Subcutaneous abdominal adipose tissue (tissue), 5 donors: ENCODE measurements at regions not wholly inside any gene's neighbourhood (a gene's known extent, or its start where the extent isn't known, plus 50 kb on each side); places are given as distances from the start of the nearest gene placed in this dataset.

ENCODE experiments used
- H3K27ac ChIP-seq: one replicate; pipeline ENCODE4 v1.7.0; 2013; ENCODE audit warnings: low read depth, mild to moderate bottlenecking, inconsistent platforms, low read length, moderate library complexity
- H3K27me3 ChIP-seq, 5 donors: one replicate each; pipeline ENCODE4 v1.7.0; 2013; ENCODE audit warnings: low read length in 5 of 5, inconsistent platforms in 1 of 5; ENCODE audit not compliant: control insufficient read depth in 5 of 5, insufficient read depth in 4 of 5
- H3K36me3 ChIP-seq, 5 donors: one replicate each; pipeline ENCODE4 v1.7.0; 2013; ENCODE audit warnings: low read length in 5 of 5; ENCODE audit not compliant: control insufficient read depth in 5 of 5, insufficient read depth in 5 of 5
- H3K4me1 ChIP-seq, 5 donors: one replicate each; pipeline ENCODE4 v1.7.0; 2013; ENCODE audit warnings: low read length in 5 of 5, mild to moderate bottlenecking in 3 of 5, moderate library complexity in 1 of 5; ENCODE audit not compliant: control insufficient read depth in 5 of 5, insufficient read depth in 5 of 5
- H3K4me3 ChIP-seq, 5 donors: one replicate each; pipeline ENCODE4 v1.7.0; 2013; ENCODE audit warnings: low read length in 5 of 5, low read depth in 1 of 5
- H3K9ac ChIP-seq, 5 donors: one replicate each; pipeline ENCODE4 v1.7.0; 2013; ENCODE audit warnings: low read length in 5 of 5, mild to moderate bottlenecking in 4 of 5, moderate library complexity in 3 of 5
- H3K9me3 ChIP-seq, 5 donors: one replicate each; pipeline ENCODE4 v1.7.0; 2013; ENCODE audit warnings: low read length in 5 of 5; ENCODE audit not compliant: control insufficient read depth in 5 of 5
- donor health status: healthy.
- donor health status: healthy.
- donor health status: healthy.
- donor health status: healthy.
- donor health status: healthy.

DNA sequence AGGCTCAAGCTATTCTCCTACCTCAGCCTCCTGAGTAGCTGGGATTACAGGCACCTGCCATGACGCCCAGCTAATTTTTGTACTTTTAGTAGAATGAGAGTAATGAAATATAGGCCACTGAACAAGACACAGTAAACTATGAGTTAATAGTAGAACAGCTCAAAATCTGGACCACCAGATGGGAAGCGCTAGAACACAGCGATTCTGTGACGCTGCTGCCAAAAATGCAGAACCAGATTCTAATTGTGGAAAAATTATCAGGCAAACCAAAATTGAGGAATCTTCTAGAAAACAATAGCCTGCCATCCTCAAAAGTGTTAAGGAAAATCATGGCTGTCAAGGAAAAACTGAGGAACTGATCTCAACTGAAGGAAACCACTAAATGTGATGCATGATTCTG, 111.4 kb upstream of the TIAM1 start:
- no peaks in the 10 kb centered on the region for H3K36me3 ChIP-seq
- no peaks in the 10 kb centered on the region for H3K9me3 ChIP-seq
- H3K27me3 ChIP-seq = no peaks in the 10 kb centered on the region
- no peak overlapping the region for H3K9ac ChIP-seq
- no peak overlapping the region for H3K27ac ChIP-seq
- no peaks in the 10 kb centered on the region for H3K4me1 ChIP-seq
- H3K4me3 ChIP-seq = no peak overlapping the region

DNA sequence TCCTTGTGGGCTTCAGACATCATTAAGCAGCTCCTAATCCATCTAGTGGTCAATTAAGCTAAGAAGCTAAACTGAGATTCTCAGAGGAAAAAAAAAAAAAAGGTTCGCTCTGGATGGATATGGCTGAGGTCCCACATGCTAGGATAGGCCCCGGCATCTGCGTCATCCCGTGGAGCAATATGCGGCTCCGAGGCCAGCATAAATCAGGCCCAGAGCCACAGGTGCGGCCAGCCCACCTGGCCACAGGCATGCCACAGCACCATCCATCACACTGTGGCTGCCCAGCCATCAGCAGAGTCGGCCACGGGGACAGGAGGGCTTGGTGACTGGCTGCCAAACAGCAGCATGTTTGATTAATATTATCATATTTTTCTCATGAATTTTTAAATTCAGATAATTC, 106.9 kb upstream of the TIAM1 start:
- Histone ChIP-seq H3K4me1 (peaks cover 0 to 7% (median 3%) of the 10 kb centered on the region in 5 donors), H3K9me3 (no peaks in the 10 kb centered on the region), H3K27ac (no peak overlapping the region), H3K9ac (no peak overlapping the region), H3K27me3 (no peaks in the 10 kb centered on the region), H3K4me3 (no peak overlapping the region), H3K36me3 (no peaks in the 10 kb centered on the region)

DNA sequence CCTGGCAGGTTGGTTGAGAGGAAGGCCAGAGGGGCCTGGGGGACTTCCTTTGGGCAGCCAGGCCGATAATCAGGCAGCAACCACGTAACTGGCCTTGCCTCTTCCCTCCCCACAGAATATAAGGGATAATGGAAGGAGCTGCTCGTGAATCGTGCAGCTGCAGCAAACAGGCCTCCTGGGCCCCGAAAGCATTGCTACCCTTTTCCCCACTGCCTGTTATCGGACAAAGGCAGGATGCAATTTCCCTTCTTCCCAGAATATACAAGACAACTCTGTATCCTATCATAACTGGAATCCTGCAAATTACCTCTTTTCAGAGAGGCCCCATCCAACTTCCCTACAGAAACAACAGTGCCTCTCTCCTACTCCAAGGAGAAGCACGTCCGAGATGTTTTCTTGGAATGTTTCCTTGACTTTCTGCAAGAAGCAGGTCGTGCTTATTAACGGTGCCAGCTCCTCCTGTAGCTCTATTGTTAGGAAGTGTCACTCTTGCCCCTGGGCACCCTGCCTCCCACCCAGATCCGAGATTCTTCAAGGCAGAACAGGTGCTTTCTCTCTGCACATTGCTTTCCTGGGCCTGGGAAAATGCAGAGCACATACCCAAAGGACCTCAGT, 106.0 kb upstream of the TIAM1 start:
- no peak overlapping the region for H3K9ac ChIP-seq
- H3K27ac ChIP-seq = no peak overlapping the region

DNA sequence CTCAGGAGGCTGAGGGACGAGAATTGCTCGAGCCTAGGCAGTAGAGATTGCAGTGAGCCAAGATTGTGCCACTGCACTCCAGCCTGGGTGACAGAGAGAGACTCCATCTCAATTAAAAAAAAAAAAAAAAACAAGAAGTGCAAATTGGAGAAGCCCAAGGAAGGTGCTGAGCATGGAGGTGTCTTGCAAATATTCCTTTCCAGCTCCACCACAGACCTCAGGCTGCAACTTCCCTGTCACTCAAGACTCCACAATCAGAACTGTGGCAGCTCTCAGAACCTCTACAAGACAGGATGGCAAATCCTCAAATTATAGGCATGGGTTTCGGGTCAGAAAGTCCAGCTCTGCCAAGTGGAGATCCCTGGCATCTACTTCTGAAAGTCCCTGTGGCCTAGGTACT, 104.4 kb upstream of the TIAM1 start:
- no peaks in the 10 kb centered on the region for H3K9me3 ChIP-seq
- no peak overlapping the region for H3K9ac ChIP-seq
- peaks cover 0 to 19% (median 11%) of the 10 kb centered on the region in 5 donors for H3K4me1 ChIP-seq
- H3K27ac ChIP-seq = no peak overlapping the region
- H3K36me3 ChIP-seq = no peaks in the 10 kb centered on the region
- no peaks in the 10 kb centered on the region for H3K27me3 ChIP-seq
- H3K4me3 ChIP-seq = no peak overlapping the region

More for the DNA sequence above, 106.0 kb upstream of the TIAM1 start:
- H3K4me3 ChIP-seq = no peak overlapping the region
- no peaks in the 10 kb centered on the region for H3K9me3 ChIP-seq
- H3K4me1 ChIP-seq = peaks cover 0 to 7% (median 3%) of the 10 kb centered on the region in 5 donors
- no peaks in the 10 kb centered on the region for H3K36me3 ChIP-seq
- no peaks in the 10 kb centered on the region for H3K27me3 ChIP-seq

DNA sequence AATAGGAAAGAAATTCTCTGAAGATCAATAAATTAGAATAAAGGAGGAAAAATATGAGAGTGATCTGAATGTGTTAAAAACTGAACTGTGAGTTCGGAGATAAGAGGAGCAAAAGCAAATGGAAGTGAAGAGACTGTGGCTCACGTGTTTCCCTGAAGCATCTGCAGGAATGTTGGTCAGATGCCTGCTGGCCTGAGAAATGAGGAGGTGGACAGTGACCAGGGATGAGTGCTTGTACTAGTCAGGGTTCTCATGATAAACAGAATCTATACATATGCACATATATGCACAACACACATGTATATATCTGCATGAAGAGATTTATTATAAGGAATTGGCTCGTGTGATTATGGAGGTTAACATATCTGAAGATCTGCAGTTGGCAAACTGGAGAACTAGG, 103.4 kb upstream of the TIAM1 start:
- Histone ChIP-seq H3K9me3 (no peaks in the 10 kb centered on the region), H3K27me3 (no peaks in the 10 kb centered on the region), H3K4me1 (peaks cover 0 to 28% (median 18%) of the 10 kb centered on the region in 5 donors), H3K9ac (peak overlapping the region in 1 of 5 donors; percentile 11), H3K27ac (no peak overlapping the region), H3K4me3 (no peak overlapping the region), H3K36me3 (no peaks in the 10 kb centered on the region)

DNA sequence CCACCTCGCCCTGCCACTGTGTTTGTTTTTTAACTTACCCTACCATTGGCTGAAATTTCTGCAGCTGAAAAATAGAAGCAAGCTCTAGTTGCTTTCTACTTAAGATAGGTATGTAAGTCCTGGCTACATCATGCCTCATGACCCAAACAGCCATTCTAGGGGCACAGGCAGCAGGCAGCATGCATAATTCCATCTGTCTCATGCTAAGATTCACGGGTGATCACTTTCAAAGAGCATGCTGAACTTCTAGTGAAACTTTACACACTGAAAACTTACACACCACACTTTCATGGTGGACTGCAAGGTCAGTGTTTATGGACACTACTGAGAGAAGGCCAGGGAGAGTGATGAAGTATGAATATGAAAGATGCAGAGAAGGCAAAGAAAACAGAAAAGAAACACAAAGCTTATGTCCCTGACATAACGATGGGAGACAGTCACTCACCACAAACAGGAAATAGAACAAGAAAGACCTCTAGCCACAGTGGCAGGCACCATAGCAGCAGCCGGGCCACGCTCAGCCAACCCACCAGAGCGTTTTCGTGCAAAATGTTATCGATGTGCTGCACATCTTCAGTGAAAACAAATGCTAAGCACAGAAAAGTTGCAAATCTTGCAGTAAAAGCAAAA, 102.3 kb upstream of the TIAM1 start:
- H3K27ac ChIP-seq = no peak overlapping the region
- H3K4me1 ChIP-seq = peaks cover 0 to 28% (median 18%) of the 10 kb centered on the region in 5 donors
- no peak overlapping the region for H3K4me3 ChIP-seq
- no peaks in the 10 kb centered on the region for H3K36me3 ChIP-seq
- no peak overlapping the region for H3K9ac ChIP-seq
- no peaks in the 10 kb centered on the region for H3K27me3 ChIP-seq
- peaks cover under 1 to 4% (median 3%) of the 10 kb centered on the region in 5 donors for H3K9me3 ChIP-seq

DNA sequence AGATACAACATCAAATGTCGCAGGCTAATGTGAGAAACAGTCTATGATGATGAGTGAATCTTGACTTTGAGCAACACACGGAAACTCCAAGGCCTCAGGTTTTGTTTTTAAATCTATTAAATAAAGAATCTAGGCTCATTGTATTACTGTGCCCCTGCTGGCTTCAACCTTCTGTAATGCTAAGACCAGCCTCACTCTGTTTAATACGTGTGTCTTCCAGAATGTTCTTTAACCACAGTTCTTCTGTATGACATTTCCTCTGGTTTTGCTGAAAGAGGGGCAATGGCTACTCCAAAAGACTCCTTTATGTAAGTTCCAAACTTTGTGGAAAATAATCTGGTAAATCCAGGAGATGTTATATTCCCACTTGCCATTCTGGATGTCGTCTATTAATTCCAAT, 101.1 kb upstream of the TIAM1 start:
- peaks cover 8 to 11% (median 9%) of the 10 kb centered on the region in 5 donors for H3K9me3 ChIP-seq
- no peaks in the 10 kb centered on the region for H3K36me3 ChIP-seq
- peaks cover 0 to 28% (median 18%) of the 10 kb centered on the region in 5 donors for H3K4me1 ChIP-seq
- H3K27ac ChIP-seq = no peak overlapping the region
- no peak overlapping the region for H3K4me3 ChIP-seq
- H3K9ac ChIP-seq = no peak overlapping the region
- no peaks in the 10 kb centered on the region for H3K27me3 ChIP-seq

DNA sequence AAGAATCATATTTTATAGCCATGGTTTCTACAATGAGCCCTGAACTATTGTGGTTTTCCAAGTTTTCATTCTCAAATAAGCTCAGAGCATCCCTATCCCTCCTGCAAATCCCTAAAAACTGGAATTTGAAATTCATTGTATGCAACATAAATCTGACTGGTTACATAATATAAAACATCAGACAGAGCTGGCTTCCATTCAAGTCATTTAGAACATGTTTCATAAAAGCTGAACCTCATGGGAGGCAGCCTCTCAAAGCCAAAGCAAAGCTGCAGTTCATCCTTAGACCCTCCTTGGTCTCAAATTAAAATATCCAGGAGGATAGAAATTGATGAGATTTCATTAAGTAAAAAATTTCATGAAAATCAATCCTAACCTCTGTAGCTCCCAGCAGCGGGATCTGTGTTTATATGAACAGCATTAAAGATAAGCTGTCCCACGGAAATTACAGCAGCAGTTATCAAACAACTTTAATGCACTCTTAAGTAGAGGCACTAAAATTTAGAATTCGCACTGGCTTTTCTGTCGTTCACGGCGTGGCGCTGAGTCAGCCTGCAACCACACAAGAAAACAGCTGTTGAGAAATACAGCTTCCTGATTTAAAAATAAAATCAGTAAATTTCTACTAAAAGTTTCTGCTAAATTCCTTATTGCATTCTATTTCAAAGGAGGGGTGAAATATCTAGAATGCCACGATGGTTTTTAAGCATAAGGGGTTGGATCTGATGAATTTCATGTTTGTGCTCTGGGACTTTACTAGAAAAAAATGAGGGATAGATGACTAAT, 99.9 kb upstream of the TIAM1 start:
- H3K4me1 ChIP-seq = peaks cover 0 to 28% (median 14%) of the 10 kb centered on the region in 5 donors
- H3K27ac ChIP-seq = peak overlapping the region; percentile 3

DNA sequence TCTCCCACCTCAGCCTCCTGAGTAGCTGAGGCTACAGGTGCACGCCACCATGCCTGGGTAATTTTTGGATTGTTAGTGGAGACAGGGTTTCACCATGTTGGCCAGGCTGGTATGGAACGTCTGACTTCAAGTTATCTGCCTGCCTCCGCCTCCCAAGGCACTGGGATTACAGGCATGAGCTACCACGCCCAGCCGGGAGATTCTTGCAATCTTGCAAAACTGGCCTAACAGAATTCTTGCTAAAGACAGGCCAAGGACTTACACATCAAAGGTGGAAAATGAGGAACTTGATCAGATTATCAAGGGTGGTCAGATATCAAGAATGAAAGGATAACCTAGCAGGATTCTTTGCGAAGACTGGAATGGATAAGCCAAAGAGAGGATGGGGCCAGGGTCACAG, 98.3 kb upstream of the TIAM1 start:
- Histone ChIP-seq H3K27ac (no peak overlapping the region), H3K4me3 (no peak overlapping the region), H3K27me3 (no peaks in the 10 kb centered on the region), H3K4me1 (peaks cover 0 to 21% (median 14%) of the 10 kb centered on the region in 5 donors), H3K9ac (no peak overlapping the region), H3K36me3 (no peaks in the 10 kb centered on the region), H3K9me3 (peaks cover 8 to 11% (median 9%) of the 10 kb centered on the region in 5 donors)

More for the DNA sequence above, 99.9 kb upstream of the TIAM1 start:
- Histone ChIP-seq H3K36me3 (no peaks in the 10 kb centered on the region), H3K9me3 (peaks cover 8 to 11% (median 9%) of the 10 kb centered on the region in 5 donors), H3K9ac (no peak overlapping the region), H3K4me3 (no peak overlapping the region), H3K27me3 (no peaks in the 10 kb centered on the region)

DNA sequence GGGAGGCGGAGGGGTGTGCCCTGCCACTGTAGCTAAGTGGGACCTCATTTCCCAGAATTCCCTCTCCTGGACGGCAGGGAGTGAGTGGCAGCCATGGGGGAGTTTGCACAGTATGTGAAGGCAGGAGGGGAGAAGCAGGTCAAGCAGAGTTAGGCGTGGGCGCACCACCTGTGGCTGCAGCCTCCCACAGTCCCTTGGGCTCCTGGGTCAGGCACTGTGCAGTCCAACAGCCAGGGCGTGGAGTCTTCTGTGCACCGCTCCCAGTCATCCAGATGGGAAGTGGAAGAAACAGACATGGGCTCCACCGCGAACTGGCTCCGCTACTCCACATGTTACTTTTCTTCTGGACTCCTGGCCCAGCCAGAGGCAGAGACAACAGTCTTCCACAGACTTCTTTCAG, 85.4 kb upstream of the TIAM1 start:
- Histone ChIP-seq H3K4me1 (peaks cover 2 to 10% (median 8%) of the 10 kb centered on the region in 5 donors), H3K9me3 (no peaks in the 10 kb centered on the region)

More for the DNA sequence above, 85.4 kb upstream of the TIAM1 start:
- H3K9ac ChIP-seq = no peak overlapping the region
- no peak overlapping the region for H3K27ac ChIP-seq
- no peaks in the 10 kb centered on the region for H3K36me3 ChIP-seq
- no peaks in the 10 kb centered on the region for H3K27me3 ChIP-seq
- H3K4me3 ChIP-seq = peak overlapping the region; percentile 15 to 62 (median 54)
